Left ventricle myocardium inferior (tissue), 1 donor: ENCODE measurements at regions not wholly inside any gene's neighbourhood (a gene's known extent, or its start where the extent isn't known, plus 50 kb on each side); places are given as distances from the start of the nearest gene placed in this dataset.

Experiments used
- DNase-seq: peaks from one replicate; pipeline ENCODE4 v3.0.0-alpha.2; 2020
- H3K27ac ChIP-seq: fragments of 200-600 bp; replicated peaks from 2 replicates; pipeline ENCODE4 v1.8.0; 2021
- H3K27me3 ChIP-seq: fragments of 200-600 bp; 2 replicates; pipeline ENCODE4 v1.8.0; 2021; ENCODE audit warnings: low read depth
- H3K36me3 ChIP-seq: fragments of 200-600 bp; 2 replicates; pipeline ENCODE4 v1.8.0; 2021
- H3K4me1 ChIP-seq: fragments of 200-600 bp; 2 replicates; pipeline ENCODE4 v1.8.0; 2021
- H3K4me3 ChIP-seq: fragments of 200-600 bp; 2 replicates; pipeline ENCODE4 v1.8.0; 2021; ENCODE audit warnings: mild to moderate bottlenecking, moderate library complexity
- H3K9me3 ChIP-seq: fragments of 200-600 bp; replicated peaks from 2 replicates; pipeline ENCODE4 v1.8.0; 2021
- CTCF ChIP-seq: fragments of 200-600 bp; IDR thresholded peaks from 2 replicates; pipeline ENCODE4 v1.8.0; 2021; ENCODE audit warnings: antibody characterized with exemption, mild to moderate bottlenecking, borderline replicate concordance
- intact Hi-C: fragments of 100-400 bp; cut with micrococcal nuclease; formaldehyde crosslinking; loops from one replicate; pipeline ENCODE4 v1.11.0; 2022
- donor health status: DM: no; HTN: yes; CAD: no; lungs with severe emphysema.

GRCh38 chr5:61919920-61920319, 386.1 kb upstream of the KIF2A start:
- Histone ChIP-seq H3K36me3 (no peaks in the 10 kb centered on the region), H3K27ac (no peak overlapping the region), H3K4me1 (no peaks in the 10 kb centered on the region), H3K9me3 (no peaks in the 10 kb centered on the region), H3K4me3 (no peak overlapping the region), H3K27me3 (peaks cover 9% of the 10 kb centered on the region)
- DNase-seq: no peak
- TF ChIP-seq CTCF: no peak
- intact Hi-C loops: no loop called here

GRCh38 chr5:61924251-61924650, 381.8 kb upstream of the KIF2A start:
- Histone ChIP-seq H3K4me1 (no peaks in the 10 kb centered on the region), H3K27ac (no peak overlapping the region), H3K36me3 (no peaks in the 10 kb centered on the region), H3K4me3 (no peak overlapping the region), H3K27me3 (peaks cover 12% of the 10 kb centered on the region), H3K9me3 (no peaks in the 10 kb centered on the region)
- no peak for DNase-seq
- intact Hi-C loops: no loop called here
- no peak for TF ChIP-seq CTCF

GRCh38 chr5:61926911-61927310, 379.1 kb upstream of the KIF2A start:
- H3K9me3 ChIP-seq: no peaks in the 10 kb centered on the region
- no peak for DNase-seq
- H3K36me3 ChIP-seq: no peaks in the 10 kb centered on the region
- intact Hi-C loops: no loop called here
- H3K4me3 ChIP-seq: no peak overlapping the region
- no peak for TF ChIP-seq CTCF
- peaks cover 8% of the 10 kb centered on the region for H3K27me3 ChIP-seq
- no peak overlapping the region for H3K27ac ChIP-seq
- H3K4me1 ChIP-seq: no peaks in the 10 kb centered on the region

GRCh38 chr5:61931236-61931635, 374.8 kb upstream of the KIF2A start:
- H3K27ac ChIP-seq: no peak overlapping the region
- no peak overlapping the region for H3K4me3 ChIP-seq
- no peak for TF ChIP-seq CTCF
- intact Hi-C loops: no loop called here
- no peaks in the 10 kb centered on the region for H3K36me3 ChIP-seq
- no peaks in the 10 kb centered on the region for H3K27me3 ChIP-seq
- DNase-seq: no peak
- H3K9me3 ChIP-seq: no peaks in the 10 kb centered on the region
- H3K4me1 ChIP-seq: no peaks in the 10 kb centered on the region

GRCh38 chr5:61933787-61934626, 372.0 kb upstream of the KIF2A start:
- intact Hi-C loops: no loop called here
- DNase-seq: no peak
- H3K27ac ChIP-seq: no peak overlapping the region
- no peaks in the 10 kb centered on the region for H3K4me1 ChIP-seq
- TF ChIP-seq CTCF: peak; percentile 72
- H3K36me3 ChIP-seq: no peaks in the 10 kb centered on the region
- no peaks in the 10 kb centered on the region for H3K9me3 ChIP-seq
- H3K27me3 ChIP-seq: no peaks in the 10 kb centered on the region
- H3K4me3 ChIP-seq: no peak overlapping the region
